GM18867 (cell line): ENCODE measurements at regions not wholly inside any gene's neighbourhood (a gene's known extent, or its start where the extent isn't known, plus 50 kb on each side); places are given as distances from the start of the nearest gene placed in this dataset.

Experiments used
- ATAC-seq: cut with Tn5 transposase; IDR thresholded peaks from one replicate; pipeline ENCODE4 v1.9.1; 2021; ENCODE audit warnings: mild to moderate bottlenecking, moderate library complexity; ENCODE audit not compliant: unreplicated experiment

- no peak for ATAC-seq
Observed at GRCh38 chr16:62665269-62665668, 629.0 kb upstream of the CDH8 start.

- no peak for ATAC-seq
Observed at GRCh38 chr16:62664566-62664965, 628.3 kb upstream of the CDH8 start.

- ATAC-seq = no peak
Observed at GRCh38 chr16:62661435-62661834, 625.2 kb upstream of the CDH8 start.

GRCh38 chr16:62657116-62657515, 620.9 kb upstream of the CDH8 start:
- ATAC-seq = no peak

GRCh38 chr16:62652441-62653120, 616.3 kb upstream of the CDH8 start:
- no peak for ATAC-seq

- no peak for ATAC-seq
Observed at GRCh38 chr16:62648256-62648655, 612.0 kb upstream of the CDH8 start.

GRCh38 chr16:62644030-62644812, 608.0 kb upstream of the CDH8 start:
- ATAC-seq = no peak

GRCh38 chr16:62642677-62643076, 606.4 kb upstream of the CDH8 start:
- ATAC-seq = no peak

- no peak for ATAC-seq
Observed at GRCh38 chr16:62639890-62640289, 603.7 kb upstream of the CDH8 start.

- ATAC-seq = peak; percentile 91
Observed at GRCh38 chr16:62638964-62639870, 603.0 kb upstream of the CDH8 start.

- peak; percentile 14 for ATAC-seq
Observed at GRCh38 chr16:62638324-62638911, 602.2 kb upstream of the CDH8 start.

GRCh38 chr16:62625326-62625725, 589.1 kb upstream of the CDH8 start:
- no peak for ATAC-seq

- no peak for ATAC-seq
Observed at GRCh38 chr16:62620275-62620674, 584.0 kb upstream of the CDH8 start.

GRCh38 chr16:62615526-62615925, 579.3 kb upstream of the CDH8 start:
- ATAC-seq = no peak

- ATAC-seq = no peak
Observed at GRCh38 chr16:62610291-62610690, 574.1 kb upstream of the CDH8 start.

GRCh38 chr16:62602790-62603189, 566.6 kb upstream of the CDH8 start:
- ATAC-seq = no peak

GRCh38 chr16:62597875-62598274, 561.6 kb upstream of the CDH8 start:
- no peak for ATAC-seq

GRCh38 chr16:62596584-62596983, 560.3 kb upstream of the CDH8 start:
- ATAC-seq = no peak

GRCh38 chr16:62596125-62596524, 559.9 kb upstream of the CDH8 start:
- no peak for ATAC-seq

- ATAC-seq = no peak
Observed at GRCh38 chr16:62586128-62586862, 550.1 kb upstream of the CDH8 start.
